ENCODE measurements at regions not wholly inside any gene's neighbourhood (a gene's known extent, or its start where the extent isn't known, plus 50 kb on each side); places are given as distances from the start of the nearest gene placed in this dataset.

DNA sequence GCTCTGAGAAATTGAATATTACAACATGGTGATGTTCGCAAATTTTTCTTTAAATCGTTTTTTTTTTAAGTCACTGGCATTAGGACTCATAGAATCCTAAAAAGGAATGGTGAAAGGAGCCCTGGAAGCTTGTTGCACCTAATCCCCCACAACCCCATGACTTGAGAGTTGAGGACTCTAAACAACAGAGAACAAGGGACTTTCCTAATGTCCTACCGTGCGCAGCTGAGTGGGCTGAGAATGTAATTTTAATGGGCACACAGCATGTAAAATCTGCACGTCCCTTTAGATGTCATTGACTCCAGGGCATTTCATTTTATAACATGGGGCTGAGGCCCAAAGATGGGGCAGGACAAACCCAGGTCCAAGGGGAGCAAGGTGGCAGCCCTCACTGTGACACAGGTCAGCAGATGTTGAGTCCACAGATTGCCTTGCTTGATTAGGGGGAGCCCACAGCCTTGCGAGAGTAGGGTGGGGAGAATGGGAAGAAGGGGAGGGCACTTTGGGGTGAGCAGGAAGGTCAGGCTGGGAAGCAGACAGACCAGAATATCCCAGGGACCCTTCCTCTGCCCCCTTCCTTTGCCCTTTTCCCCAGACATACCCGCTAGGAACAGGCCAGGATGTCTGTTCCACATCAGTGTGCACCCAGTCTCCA is 208.4 kb upstream of the ZMIZ1 start:
- no peak for DNase-seq (ENCODE audit: low spot score)

DNA sequence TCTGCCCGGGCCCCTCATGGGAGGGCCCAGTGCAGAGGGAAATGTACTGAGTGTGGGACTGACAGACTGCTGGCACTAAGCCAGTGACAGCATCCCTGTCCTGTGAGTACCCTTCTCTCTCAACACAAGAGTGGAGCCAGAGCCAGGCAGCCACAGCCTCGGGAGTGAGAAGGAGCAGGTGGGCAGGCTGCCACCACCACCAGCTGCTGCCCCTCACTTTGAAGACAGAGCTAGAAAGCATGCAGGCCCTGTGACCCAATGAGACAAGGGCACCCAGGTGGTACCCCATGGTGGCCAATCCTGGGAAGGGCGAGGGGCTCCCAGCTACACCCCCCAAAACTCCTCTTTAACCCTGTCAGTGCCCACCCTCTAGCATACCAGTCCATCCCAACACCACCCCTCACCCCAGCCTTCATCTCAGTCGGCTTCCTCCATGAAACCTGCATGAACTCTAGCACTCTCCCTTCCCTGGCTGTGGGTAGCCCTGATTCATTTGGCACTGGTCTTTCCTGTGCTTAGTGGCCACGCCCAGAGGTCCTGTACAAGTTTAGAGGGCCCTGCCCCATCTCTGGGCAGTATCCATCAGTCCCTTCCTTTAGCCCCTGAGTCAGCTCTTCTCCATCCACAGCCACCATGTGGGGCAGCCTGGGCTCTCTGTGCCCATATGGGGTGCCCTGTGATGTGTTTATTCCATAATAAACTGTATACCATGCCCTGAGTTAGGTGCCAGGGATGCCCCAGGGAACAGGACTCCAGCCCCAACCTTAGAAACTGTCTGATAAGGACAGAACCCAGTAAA is 207.0 kb upstream of the ZMIZ1 start:
- no peak for DNase-seq (ENCODE audit: low spot score)

DNA sequence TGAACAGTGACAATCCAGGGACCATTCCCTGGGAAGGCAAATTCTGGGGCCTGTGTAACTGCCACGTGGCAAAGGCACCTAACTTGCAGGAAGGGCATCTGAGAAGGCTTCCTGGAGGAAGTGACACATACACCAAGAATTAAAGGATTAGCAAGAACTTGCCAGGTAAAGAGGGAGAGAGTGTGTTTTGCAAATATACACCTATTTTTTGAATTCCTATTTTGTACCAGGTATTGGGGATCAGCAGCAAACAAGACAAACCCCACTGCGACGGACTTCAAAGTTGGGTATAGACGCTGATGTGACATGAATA is 206.5 kb upstream of the ZMIZ1 start:
- no peak for DNase-seq (ENCODE audit: low spot score)

DNA sequence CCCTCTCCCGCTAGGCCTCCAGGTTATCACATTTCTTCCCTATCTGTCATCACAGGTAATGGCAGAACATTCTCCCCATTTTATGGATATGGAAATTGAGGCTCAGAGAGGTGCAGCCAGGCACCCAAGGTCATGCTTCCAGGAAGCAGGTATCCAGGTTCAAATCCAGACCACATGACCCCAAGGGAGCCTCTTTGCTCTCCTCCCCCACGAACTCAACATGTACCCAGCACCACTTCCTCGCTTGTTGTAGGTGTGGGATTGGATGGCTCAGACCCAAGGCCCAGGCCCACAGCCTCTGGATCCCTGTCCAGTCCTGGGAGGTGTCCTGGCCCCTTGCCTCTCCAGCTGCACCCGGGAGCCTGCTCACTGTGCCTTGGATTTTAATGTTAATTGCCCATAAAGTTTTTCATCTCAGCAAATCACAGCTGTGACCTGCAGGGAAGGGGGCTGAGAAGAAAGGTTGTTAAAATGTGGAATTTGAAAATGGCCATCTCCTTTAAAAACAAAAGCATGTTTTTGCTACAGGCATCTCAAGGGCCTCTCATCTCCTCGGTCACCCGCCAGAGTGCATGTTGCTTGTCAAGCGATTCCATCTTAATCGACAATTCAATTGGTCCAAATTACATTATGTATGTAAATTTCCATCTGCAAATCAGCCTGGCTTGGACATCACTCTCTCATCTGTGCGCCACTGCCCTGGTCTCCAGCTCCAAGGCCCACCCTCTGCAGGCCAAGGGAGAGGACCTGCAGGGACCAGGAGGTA is 205.4 kb upstream of the ZMIZ1 start:
- DNase-seq (ENCODE audit: low spot score): no peak

DNA sequence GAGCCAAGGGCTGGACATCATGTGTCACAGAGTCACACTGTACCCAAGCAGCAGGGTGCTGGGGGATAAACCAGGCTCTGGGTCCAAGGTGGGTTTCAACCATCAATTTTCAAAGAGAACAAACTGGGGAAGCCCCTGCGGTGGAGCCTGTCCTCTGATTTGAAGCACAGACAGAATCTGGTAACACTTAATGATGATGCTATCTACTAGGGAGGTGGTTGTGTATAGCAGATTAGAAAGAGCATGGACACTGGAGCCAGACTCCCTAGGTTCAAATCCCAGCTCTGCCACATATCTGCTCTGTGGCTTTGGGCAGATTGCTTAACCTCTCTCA is 204.9 kb upstream of the ZMIZ1 start:
- DNase-seq (ENCODE audit: low spot score): no peak

DNA sequence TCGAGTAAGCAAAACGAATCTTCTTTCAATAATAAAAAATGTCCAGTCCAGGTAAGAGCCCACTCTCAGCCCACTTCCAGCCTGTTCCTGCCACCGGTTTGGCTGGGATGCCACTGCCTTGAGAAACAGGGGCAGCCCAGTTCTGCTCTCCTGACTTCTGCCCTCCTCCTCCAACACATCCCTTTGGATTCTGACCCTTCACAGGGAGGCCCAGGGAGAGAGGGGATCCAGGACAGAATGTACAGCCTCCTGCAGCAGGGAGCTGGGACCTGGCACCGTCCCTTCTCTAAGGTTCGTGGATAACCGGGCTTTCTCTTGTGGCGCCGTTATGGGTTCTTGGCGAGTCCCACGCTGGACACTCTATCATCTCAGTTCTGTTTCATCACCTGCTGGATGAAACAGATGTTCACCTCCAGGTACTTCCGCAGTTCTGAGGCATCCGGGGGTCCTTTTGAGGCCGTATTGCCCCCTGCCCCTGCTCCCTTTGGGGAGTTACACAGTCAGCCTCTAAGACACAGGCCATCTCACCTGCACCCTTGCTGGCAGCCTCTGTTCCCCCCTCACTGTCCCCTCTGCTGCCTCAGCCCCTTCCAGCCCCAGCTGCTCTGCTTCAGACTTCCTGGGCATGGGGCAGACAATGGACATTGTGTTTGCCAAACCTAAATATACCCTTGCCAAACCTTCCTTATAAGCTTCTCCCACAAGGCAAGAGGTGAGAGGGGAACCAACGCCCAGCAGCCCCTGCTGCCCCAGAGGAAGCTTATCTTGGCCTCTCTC is 203.8 kb upstream of the ZMIZ1 start:
- no peak for DNase-seq (ENCODE audit: low spot score)

DNA sequence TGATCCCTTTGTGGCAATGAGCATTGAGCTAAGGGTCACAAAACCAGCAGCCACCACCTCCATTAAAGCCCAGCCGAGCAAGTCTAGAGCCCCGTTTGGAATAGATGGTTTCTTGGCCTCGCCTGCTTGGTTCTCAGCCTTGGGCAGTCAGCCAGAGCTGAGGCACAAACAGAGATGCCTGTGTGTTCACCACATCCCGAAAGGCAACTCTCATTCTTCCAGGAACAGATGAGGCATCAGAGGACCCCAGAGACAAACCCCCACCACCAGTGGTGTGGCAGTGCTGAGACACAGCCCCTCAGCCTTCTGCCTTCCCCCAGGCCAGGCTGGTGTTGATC is 203.3 kb upstream of the ZMIZ1 start:
- no peak for DNase-seq (ENCODE audit: low spot score)

DNA sequence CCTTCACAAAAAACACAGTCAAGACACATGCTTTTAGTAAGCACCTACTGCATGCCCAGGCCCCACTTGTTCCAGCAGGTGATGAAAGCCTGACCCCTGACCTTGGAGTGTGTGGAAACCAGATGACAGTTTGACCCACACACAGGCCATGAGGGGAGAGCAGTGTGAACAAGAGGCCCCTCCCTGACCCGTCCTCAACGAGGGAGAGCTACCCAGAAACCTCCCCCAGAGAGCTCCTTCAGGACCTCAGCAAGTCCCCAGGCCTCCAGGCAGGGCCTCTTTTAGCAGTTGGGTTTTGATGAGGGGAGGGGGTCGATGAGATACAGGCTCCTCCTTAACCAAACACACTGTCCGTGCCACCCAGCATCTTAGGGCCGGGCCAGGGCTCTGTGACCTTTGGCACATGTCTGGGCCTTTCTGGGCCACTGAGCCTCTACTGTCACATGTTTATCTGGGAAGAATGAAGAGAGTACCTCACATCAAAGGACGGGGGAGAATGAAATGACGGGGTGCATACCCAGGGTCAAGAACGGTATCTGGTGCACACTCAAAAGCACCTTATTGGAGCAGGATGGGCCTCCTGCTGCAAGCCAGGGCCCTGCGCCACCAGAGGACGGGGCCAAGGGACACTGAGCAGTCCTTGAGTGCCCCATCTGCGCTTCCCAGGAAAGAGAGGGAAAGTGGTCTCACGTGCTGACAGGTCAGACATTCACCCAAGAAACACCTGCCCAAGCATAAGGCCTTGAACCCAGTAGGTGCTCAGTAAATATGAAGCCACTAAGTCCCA is 202.6 kb upstream of the ZMIZ1 start:
- DNase-seq (ENCODE audit: low spot score): no peak

DNA sequence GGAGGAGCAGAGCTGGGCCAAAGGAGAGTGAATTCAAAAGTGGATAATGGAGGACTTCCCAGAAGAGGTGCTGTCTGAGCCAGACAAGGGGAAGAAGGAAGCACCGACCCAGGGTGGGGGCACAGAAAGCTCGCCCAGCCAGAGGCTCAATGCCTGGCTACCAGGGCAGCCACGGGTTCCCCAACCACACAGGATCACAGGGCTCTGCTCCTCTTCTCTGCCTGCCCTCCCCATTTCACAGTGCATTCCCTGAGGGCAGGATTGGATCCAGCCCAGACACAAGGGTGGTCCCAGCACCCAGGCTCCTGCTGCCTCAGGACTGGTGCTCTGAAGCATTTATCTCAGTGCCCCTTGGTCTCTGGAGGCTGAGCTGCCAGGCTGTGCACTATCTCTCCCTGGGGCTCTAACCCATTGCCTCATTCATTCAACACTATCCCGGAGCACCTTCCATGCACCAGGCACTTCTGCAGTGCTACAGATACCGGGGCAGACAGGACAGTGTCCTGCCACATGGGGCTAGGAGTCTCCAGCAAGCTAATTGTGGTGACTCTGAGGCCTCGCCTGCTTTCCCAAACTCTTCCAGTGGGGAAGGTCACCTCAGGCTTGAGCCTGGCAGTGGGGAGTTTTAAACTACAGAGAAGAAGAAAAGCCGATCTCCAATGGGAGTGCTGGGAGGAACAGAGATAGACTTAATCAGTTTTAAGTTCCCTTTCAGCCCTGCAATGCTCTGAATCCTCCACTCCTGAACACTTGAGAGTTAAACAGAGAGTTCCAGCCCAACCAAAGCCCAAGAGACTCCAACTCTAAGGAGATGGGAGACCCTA is 201.8 kb upstream of the ZMIZ1 start:
- no peak for DNase-seq (ENCODE audit: low spot score)

DNA sequence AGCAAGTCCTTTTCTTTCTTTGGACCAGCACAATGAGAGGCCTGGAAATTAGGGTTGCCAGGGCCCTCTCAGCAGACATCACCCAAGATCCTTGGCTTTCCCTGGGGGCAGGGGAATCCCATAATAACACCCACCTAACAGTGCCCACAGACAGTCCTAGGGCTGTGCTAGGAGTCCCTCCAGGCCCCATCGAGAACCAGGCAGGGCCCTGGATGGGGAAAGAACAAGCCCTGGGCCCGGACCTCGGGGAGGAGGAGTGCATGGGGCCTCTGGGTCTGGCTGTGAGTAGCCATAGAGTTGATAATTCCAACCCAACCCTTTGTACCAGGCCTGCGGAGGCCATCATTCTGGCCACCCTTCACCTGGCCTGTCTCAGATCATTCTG is 201.2 kb upstream of the ZMIZ1 start:
- no peak for DNase-seq (ENCODE audit: low spot score)

DNA sequence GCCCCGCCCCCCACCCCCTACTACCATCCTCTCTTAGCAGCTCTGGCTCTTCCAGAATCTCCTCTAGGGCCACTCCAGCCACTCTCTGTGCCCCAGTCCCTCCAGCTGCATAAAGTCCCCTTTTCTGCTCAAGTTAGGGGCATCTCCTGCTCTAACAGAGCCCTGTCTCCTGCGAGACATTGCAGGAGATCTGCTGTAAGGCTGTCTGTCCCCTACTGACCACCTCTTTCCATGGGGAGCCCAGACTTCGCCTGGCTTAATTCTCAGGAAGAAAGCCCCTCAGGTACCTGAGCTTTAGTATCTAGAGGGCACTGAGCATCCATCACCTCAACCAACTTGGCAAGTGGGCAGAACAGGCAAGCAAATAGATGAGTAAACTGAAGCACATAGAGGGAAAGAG is 200.7 kb upstream of the ZMIZ1 start:
- DNase-seq (ENCODE audit: low spot score): no peak

DNA sequence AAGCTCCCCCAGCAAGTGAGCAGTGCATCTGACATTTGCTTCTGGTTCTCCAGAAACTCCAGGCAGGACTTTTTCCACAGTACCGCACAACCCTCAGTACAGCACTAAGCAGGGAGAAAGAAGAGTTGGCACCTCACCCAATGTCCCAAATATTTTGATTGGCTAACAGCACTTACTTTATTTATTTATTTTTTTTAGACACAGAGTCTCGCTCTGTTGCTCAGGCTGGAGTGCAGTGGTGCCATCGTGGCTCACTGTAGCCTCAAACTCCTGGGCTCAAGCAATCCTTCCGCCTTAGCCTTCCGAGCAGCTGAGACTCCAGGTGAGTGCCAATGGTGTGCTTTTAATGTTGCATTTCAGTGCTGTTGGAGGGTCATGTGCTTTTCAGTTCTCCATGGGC is 200.3 kb upstream of the ZMIZ1 start:
- no peak for DNase-seq (ENCODE audit: low spot score)

DNA sequence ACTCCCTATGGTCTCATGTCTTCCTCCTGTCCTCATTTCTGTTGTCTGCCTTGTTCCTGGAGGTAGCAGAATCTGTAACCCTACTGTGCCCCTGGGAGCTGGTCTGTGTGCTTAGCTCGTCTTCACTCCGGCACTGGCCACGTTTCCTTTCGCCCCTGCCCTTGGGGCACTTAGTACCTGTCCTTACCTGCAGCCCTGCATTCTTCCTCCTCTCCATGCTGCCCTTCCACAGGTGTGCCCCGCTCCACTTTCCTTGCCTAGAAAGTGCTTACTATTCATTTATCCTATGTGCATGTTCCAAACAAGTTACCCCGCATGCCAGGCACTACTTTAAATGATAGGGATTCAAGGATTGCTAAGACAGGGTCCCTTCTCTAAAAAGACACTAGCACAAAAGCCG is 199.9 kb upstream of the ZMIZ1 start:
- no peak for DNase-seq (ENCODE audit: low spot score)

DNA sequence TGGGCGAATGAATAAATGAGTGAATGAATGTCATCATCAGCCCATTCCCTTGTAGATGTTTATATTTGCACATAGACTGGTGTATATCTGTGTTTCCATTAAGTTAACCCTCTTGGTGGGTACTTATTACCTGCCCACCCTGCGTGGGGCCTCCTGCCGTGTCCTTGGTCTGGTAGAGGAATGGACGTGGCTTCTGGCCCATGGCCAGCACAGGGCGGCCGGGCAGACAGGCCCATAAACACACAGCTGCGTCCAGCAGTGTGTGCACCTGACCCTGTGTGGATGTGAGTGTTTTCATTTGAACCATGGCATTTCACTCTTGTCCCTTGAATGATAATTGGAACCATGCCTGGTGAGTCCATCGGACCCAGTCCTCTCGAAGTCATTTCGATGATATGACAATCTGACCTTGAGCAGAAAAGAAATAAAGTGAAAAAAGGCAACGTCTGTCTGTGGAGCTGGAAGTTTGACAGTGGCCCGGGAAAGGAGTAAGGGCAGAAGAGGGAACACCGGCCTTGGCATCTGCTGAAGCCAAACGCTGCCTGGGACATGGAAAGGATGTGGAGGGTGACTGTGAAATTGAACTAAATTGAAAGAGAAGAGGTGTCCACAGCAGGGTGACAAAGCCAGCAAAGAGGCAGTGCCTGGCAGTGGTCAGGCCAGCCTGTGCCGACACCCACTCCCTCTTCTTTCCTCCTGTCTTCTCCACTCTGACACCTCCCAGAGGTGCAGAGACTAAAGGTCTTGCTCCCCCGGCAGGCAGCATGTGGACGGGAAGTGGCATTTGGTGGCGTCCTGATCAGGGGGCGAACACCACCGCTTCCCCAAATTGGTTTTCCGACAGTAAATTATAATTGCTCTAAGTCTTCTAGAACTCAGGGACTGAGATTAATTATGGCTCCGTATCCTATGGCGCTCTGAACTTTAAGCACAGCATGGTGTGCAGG is 199.0 kb upstream of the ZMIZ1 start:
- DNase-seq (ENCODE audit: low spot score): no peak

DNA sequence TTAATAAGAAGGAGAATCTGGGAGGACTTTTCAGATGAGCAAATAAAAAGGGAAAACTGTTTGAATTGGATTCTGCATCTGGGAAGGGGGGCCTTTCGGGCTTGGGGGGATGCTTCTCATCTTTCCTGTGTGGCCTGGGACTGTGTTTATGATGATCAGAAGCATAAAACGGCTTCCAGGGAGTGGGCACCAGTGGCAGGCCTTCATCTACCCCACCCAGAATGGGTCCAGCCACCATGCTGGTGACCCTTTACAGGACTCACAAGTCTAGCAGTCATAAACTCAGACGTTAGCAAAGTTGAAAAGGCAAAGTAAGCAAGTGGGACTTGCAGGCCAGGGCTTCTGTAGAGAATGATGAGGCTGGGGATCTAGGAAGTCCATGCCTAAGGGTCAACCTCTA is 198.3 kb upstream of the ZMIZ1 start:
- DNase-seq (ENCODE audit: low spot score): no peak

DNA sequence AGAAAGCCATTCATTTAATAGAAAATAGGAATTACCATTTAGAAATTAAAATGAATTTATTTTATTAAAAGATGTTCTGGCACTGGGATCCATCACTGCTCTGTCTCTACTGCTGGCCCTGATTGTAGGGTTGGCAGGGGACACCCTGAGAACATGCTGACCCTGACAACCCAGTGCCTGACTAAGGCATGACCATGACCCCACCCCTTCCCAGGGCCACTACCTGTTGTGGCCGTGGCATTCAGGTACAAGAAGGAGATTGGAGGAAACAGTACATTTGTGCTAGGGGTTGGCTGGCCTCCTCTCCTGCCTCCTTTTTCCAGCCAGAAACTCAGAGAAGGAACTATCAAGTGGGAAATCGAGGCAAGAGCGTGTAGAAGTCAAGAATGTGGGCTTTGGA is 197.0 kb upstream of the ZMIZ1 start:
- no peak for DNase-seq (ENCODE audit: low spot score)

DNA sequence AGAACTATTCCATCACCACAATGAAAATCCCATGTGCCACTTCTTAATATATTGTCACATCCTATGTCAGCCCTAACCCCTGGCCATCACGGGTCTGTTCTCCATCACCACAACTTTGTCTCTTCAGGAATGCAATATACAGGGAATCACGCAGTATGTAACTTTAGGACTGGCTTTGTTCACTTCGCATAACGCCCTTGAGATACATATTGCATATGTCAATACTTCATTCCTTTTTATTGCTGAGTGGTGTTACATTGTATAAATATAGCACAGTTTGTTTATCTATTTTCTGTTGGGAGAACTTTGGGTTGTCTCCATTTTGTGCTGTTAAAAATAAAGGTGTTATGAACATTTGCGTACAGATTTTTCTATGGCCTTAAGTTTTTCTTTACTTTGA is 195.4 kb upstream of the ZMIZ1 start:
- DNase-seq (ENCODE audit: low spot score): no peak

DNA sequence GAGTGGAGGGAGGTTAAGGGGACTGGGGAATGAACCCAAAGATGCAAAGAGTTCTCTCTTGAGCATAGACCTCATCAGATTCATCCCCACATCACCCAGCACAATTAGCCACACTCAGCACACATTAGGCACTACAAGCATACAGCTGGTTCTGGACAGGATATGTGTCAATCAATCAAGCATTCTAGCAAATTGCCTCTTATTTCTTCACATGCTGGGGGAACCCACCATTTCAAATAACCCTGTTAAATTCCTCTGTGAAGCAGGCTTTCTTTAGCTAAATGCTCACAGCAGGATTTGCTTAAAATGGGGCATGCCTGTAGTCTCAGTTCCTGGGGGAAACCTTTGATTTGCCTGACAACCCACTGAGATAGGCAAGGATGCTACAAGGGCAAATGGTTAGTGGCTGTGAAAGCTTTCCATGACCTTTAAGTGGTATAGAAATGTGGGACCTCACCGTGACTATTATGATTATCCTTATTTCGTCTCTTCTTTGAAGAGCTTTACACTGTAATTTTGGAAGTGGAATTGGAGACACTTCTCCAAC is 193.4 kb upstream of the ZMIZ1 start:
- DNase-seq (ENCODE audit: low spot score): no peak

DNA sequence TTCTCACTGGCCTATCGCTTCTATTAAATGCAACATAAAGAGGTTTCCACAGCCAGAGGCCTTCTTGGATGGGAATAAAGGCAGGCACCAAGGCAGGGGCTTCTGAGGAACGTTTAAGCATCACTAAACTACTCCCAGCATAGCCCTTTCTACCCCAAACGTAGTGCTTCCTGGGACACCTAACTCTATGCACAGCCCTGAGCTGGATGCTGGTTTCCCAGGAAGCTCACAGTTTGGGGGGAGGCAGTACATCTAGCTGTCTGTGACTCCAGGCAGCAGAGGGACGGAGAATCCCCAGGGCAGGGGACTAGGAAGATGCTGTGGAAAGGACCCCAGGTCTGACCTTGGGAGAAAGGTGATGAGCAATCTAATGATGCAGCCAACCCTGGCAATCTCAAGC is 192.8 kb upstream of the ZMIZ1 start:
- no peak for DNase-seq (ENCODE audit: low spot score)

DNA sequence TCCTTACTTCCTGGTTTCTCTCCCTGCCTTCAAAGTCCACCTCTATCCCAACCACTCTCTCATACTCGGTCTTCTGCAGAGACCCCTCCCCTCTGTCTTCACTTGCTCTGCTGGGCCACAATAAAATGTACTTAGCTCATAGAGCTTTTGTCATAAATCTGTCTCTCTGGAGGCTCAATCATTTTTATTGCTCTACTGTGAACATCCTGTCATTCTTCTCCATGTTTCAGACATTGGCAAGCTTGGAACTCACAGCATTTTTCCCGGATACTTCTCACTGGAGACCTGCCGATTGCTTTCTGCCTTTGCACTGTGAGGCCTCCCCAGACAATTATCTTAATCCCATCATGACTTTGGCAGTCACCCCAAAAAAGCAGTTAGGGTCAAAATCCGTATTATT is 192.3 kb upstream of the ZMIZ1 start:
- DNase-seq (ENCODE audit: low spot score): no peak

Data from RKO (cell line).